ENCODE measurements at regions not wholly inside any gene's neighbourhood (a gene's known extent, or its start where the extent isn't known, plus 50 kb on each side); places are given as distances from the start of the nearest gene placed in this dataset.

DNA sequence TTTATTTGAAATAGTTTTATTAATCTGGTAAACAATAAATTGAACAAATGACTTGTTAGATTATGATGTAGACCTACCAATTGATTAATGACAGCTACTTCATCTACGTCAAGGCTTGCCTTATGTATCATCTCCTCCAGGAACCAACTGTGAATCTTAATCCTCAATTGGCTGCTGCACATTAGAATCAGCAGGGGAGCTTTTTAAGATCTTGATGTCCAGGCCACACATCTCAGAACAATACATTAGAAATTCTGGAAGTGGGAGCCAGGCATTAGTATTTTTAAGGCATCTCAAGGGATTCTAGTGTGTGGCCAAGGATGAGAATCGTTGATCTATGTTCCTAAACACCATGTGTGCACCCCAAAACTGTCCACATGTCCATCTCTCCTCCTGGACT, 52.0 kb upstream of the LYPLAL1 start:
- TF ChIP-seq, protein P1, sequence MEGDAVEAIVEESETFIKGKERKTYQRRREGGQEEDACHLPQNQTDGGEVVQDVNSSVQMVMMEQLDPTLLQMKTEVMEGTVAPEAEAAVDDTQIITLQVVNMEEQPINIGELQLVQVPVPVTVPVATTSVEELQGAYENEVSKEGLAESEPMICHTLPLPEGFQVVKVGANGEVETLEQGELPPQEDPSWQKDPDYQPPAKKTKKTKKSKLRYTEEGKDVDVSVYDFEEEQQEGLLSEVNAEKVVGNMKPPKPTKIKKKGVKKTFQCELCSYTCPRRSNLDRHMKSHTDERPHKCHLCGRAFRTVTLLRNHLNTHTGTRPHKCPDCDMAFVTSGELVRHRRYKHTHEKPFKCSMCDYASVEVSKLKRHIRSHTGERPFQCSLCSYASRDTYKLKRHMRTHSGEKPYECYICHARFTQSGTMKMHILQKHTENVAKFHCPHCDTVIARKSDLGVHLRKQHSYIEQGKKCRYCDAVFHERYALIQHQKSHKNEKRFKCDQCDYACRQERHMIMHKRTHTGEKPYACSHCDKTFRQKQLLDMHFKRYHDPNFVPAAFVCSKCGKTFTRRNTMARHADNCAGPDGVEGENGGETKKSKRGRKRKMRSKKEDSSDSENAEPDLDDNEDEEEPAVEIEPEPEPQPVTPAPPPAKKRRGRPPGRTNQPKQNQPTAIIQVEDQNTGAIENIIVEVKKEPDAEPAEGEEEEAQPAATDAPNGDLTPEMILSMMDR (conservative IDR thresholded peaks at IDR 0.05; ENCODE audit: low read depth, low read length): no peak
- TF ChIP-seq EZH2phosphoT487 (IDR thresholded peaks at IDR 0.05; ENCODE audit: borderline replicate concordance, low read length) (no peak), EZH2 (IDR thresholded peaks at IDR 0.05; ENCODE audit: low read length, unreplicated experiment) (no peak)
